Loucy (cell line): ENCODE measurements at regions not wholly inside any gene's neighbourhood (a gene's known extent, or its start where the extent isn't known, plus 50 kb on each side); places are given as distances from the start of the nearest gene placed in this dataset.

ENCODE experiments used
- CTCF ChIP-seq: fragments of 200-600 bp; sonication (generic); conservative IDR thresholded peaks from 2 replicates; pipeline ENCODE4 v1.5.1; 2014; ENCODE audit warnings: mild to moderate bottlenecking, antibody characterized with exemption, low read length
- EZH2phosphoT487 ChIP-seq: fragments of 200-600 bp; IDR thresholded peaks from 2 replicates; pipeline ENCODE4 v1.6.1; 2018; ENCODE audit warnings: antibody characterized with exemption, mild to moderate bottlenecking, moderate library complexity, borderline replicate concordance

GRCh38 chr4:171025343-171025742 is 787.9 kb upstream of the GALNTL6 start:
- TF ChIP-seq CTCF, result no peak
- no peak for TF ChIP-seq EZH2phosphoT487
